ENCODE measurements at regions not wholly inside any gene's neighbourhood (a gene's known extent, or its start where the extent isn't known, plus 50 kb on each side); places are given as distances from the start of the nearest gene placed in this dataset.
"Not testable (repeated sequence)": the region's sequence is repeated elsewhere in the genome, so short reads cannot be mapped to it uniquely, and the experiment has no call there.

GRCh38 chr4:12911750-12912358, 572.3 kb downstream of the RAB28 start:
- Histone ChIP-seq H3K36me3 (replicated peaks in 1 of 2; ENCODE audit: control extremely low read depth in 1 of 2, control insufficient read depth in 1 of 2, extremely low read depth in 1 of 2, insufficient read depth in 2 of 2, low read length in 1 of 2) (no peaks in the 10 kb centered on the region), H4K20me1 (ENCODE audit: control insufficient read depth, insufficient read depth, low read length, poor library complexity, severe bottlenecking) (no peaks in the 10 kb centered on the region), H3K27me3 (replicated peaks in 1 of 4; ENCODE audit: control extremely low read depth in 1 of 4, control insufficient read depth in 3 of 4, insufficient read depth in 4 of 4, low read length in 3 of 4) (no peaks in the 10 kb centered on the region), H3K4me1 (ENCODE audit: control insufficient read depth in 2 of 2, insufficient read depth in 2 of 2, low read length in 2 of 2) (no peaks in the 10 kb centered on the region), H3K4me2 (replicated peaks; ENCODE audit: low read depth, low read length, poor library complexity, severe bottlenecking) (no peak overlapping the region), H3K9me3 (ENCODE audit: control extremely low read depth in 1 of 3, control insufficient read depth in 2 of 3, insufficient read depth in 1 of 3, low read length in 2 of 3) (peaks cover 0 to 5% (median 0%) of the 10 kb centered on the region in 3 donors), H2AFZ (ENCODE audit: insufficient read depth, low read depth, low read length, poor library complexity, severe bottlenecking) (no peak overlapping the region), H3K4me3 (ENCODE audit: control extremely low read depth in 1 of 5, extremely low read depth in 1 of 5, insufficient read depth in 1 of 5, low read depth in 2 of 5, low read length in 4 of 5) (no peak overlapping the region), H3K9ac (ENCODE audit: low read length) (no peak overlapping the region), H3K79me2 (ENCODE audit: control insufficient read depth, insufficient read depth, low read length) (no peaks in the 10 kb centered on the region), H3K27ac (ENCODE audit: low read length in 2 of 2) (no peak overlapping the region)
- WGBS (ENCODE audit: insufficient coverage) = 100% methylated on average over 1 of the region's 1 CpG
- Mint-ChIP-seq H3K27me3 (no peaks in the 10 kb centered on the region), H3K4me3 (no peak overlapping the region), H3K9me3 (ENCODE audit: insufficient read depth) (peaks cover 2% of the 10 kb centered on the region), H3K27ac (no peak overlapping the region), H3K4me1 (no peaks in the 10 kb centered on the region)
- no peak for TF ChIP-seq CTCF (IDR thresholded peaks at IDR 0.05)
- no peak for TF ChIP-seq EZH2 (IDR thresholded peaks at IDR 0.05; ENCODE audit: borderline replicate concordance, insufficient read depth, low read depth, low read length, poor library complexity, severe bottlenecking)
- ChIA-PET POLR2A (no interaction called here), CTCF (no interaction called here)
- ATAC-seq (ENCODE audit: low read depth) (no peak), DNase-seq (no peak)
- intact Hi-C loops (cut with micrococcal nuclease) = no loop called here

DNA sequence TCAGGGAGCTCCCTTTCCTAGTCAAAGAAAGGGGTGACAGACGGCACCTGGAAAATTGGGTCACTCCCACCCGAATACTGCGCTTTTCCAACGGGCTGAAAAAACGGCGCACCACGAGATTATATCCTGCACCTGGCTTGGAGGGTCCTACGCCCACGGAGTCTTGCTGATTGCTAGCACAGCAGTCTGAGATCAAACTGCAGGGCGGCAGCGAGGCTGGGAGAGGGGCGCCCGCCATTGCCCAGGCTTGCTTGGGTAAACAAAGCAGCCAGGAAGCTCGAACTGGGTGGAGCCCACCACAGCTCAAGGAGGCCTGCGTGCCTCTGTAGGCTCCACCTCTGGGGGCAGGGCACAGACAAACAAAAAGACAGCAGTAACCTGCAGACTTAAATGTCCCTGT, 580.5 kb downstream of the RAB28 start:
- 90% methylated on average over 14 of the region's 15 CpGs for WGBS (ENCODE audit: insufficient coverage)
- POLR2A ChIA-PET; H3K4me2 ChIP-seq (replicated peaks; ENCODE audit: low read depth, low read length, poor library complexity, severe bottlenecking); H3K4me1 Mint-ChIP-seq; H3K9me3 ChIP-seq (ENCODE audit: control extremely low read depth in 1 of 3, control insufficient read depth in 2 of 3, insufficient read depth in 1 of 3, low read length in 2 of 3); H3K4me3 ChIP-seq (ENCODE audit: control extremely low read depth in 1 of 5, extremely low read depth in 1 of 5, insufficient read depth in 1 of 5, low read depth in 2 of 5, low read length in 4 of 5); H3K4me1 ChIP-seq (ENCODE audit: control insufficient read depth in 2 of 2, insufficient read depth in 2 of 2, low read length in 2 of 2); H3K36me3 ChIP-seq (replicated peaks in 1 of 2; ENCODE audit: control extremely low read depth in 1 of 2, control insufficient read depth in 1 of 2, extremely low read depth in 1 of 2, insufficient read depth in 2 of 2, low read length in 1 of 2); ATAC-seq (ENCODE audit: low read depth); H3K9me3 Mint-ChIP-seq (ENCODE audit: insufficient read depth); H3K4me3 Mint-ChIP-seq; CTCF ChIA-PET; H2AFZ ChIP-seq (ENCODE audit: insufficient read depth, low read depth, low read length, poor library complexity, severe bottlenecking); H3K27ac Mint-ChIP-seq; H3K79me2 ChIP-seq (ENCODE audit: control insufficient read depth, insufficient read depth, low read length); H3K9ac ChIP-seq (ENCODE audit: low read length); H3K27me3 ChIP-seq (replicated peaks in 1 of 4; ENCODE audit: control extremely low read depth in 1 of 4, control insufficient read depth in 3 of 4, insufficient read depth in 4 of 4, low read length in 3 of 4); H4K20me1 ChIP-seq (ENCODE audit: control insufficient read depth, insufficient read depth, low read length, poor library complexity, severe bottlenecking); H3K27ac ChIP-seq (ENCODE audit: low read length in 2 of 2); DNase-seq; H3K27me3 Mint-ChIP-seq; intact Hi-C loops (cut with micrococcal nuclease): not testable (repeated sequence)

Data from B cell (primary cell).